ENCODE measurements at regions not wholly inside any gene's neighbourhood (a gene's known extent, or its start where the extent isn't known, plus 50 kb on each side); places are given as distances from the start of the nearest gene placed in this dataset.

- TF ChIP-seq POLR2A (IDR thresholded peaks at IDR 0.05; ENCODE audit: low read depth) = no peak
- no peak for TF ChIP-seq POLR2AphosphoS5 (IDR thresholded peaks at IDR 0.05)
- TF ChIP-seq, protein P1, sequence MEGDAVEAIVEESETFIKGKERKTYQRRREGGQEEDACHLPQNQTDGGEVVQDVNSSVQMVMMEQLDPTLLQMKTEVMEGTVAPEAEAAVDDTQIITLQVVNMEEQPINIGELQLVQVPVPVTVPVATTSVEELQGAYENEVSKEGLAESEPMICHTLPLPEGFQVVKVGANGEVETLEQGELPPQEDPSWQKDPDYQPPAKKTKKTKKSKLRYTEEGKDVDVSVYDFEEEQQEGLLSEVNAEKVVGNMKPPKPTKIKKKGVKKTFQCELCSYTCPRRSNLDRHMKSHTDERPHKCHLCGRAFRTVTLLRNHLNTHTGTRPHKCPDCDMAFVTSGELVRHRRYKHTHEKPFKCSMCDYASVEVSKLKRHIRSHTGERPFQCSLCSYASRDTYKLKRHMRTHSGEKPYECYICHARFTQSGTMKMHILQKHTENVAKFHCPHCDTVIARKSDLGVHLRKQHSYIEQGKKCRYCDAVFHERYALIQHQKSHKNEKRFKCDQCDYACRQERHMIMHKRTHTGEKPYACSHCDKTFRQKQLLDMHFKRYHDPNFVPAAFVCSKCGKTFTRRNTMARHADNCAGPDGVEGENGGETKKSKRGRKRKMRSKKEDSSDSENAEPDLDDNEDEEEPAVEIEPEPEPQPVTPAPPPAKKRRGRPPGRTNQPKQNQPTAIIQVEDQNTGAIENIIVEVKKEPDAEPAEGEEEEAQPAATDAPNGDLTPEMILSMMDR (IDR thresholded peaks at IDR 0.05) = no peak
- TF ChIP-seq EP300 (IDR thresholded peaks at IDR 0.05) = no peak
These were observed 376.6 kb upstream of the COBL start for GRCh38 chr7:51693258-51693657.

DNA sequence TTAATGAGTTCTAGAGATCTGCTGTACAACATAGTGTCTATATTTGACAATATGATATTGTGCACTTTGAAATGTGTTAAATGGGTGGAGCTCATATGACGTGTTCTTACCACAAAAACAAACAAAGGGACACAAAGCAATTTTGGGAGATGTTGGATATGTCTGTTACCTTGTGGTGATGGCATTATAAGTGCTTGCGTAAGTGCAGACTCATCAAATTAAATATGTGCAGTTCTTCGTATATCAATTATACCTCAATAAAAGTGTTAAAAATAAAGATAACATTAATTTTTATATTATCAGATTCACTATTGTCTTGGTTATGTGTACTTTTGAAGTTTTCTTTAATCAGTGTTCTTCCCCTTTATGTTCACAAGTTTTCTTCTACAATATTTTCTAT, 372.9 kb upstream of the COBL start:
- WGBS = 86% methylated on average over 3 of the region's 3 CpGs
- no peaks in the 10 kb centered on the region for H3K9me3 ChIP-seq
- DNase-seq (ENCODE audit: extremely low spot score) = no peak
- intact Hi-C loops (cut with DNase I) = no loop called here
- H3K27me3 ChIP-seq = no peaks in the 10 kb centered on the region
- no peaks in the 10 kb centered on the region for H3K4me1 ChIP-seq
- no peak overlapping the region for H3K27ac ChIP-seq (replicated peaks in 1 of 4)
- H3K36me3 ChIP-seq = no peaks in the 10 kb centered on the region
- H3K4me3 ChIP-seq = no peak overlapping the region
- TF ChIP-seq EP300 (IDR thresholded peaks at IDR 0.05) = no peak

More at GRCh38 chr7:51693258-51693657, 376.6 kb upstream of the COBL start:
- no peaks in the 10 kb centered on the region for H3K36me3 ChIP-seq
- H3K9me3 ChIP-seq = no peaks in the 10 kb centered on the region
- H3K4me1 ChIP-seq = no peaks in the 10 kb centered on the region
- DNase-seq (ENCODE audit: extremely low spot score) = no peak
- 83% methylated on average over 5 of the region's 5 CpGs for WGBS
- intact Hi-C loops (cut with DNase I) = no loop called here
- H3K27ac ChIP-seq (replicated peaks in 1 of 4) = no peak overlapping the region
- H3K4me3 ChIP-seq = no peak overlapping the region
- no peaks in the 10 kb centered on the region for H3K27me3 ChIP-seq

DNA sequence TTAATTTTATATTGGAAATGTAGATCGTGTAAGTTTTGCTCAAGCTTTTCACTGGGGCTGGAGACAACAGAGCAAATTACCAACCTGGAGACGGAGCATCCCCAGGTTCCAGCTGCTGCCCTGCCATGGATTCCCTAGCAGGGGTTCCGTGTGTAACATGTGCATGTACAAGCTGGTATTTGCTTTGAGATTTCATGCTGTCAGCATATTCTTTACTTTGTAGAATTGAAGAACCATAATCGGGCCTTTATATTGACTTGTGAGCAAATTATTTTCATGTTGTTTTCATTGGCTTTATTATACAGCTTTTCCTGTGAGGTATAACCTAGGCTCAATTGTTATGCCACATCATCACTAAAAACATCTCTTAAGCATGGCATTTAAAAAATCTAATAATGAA, 369.2 kb upstream of the COBL start:
- TF ChIP-seq EP300 (IDR thresholded peaks at IDR 0.05) (no peak), POLR2A (IDR thresholded peaks at IDR 0.05; ENCODE audit: low read depth) (no peak), POLR2AphosphoS5 (IDR thresholded peaks at IDR 0.05) (no peak)
- TF ChIP-seq, protein P1 (IDR thresholded peaks at IDR 0.05) = no peak
- intact Hi-C loops (cut with DNase I) = no loop called here
- Histone ChIP-seq H3K27me3 (no peaks in the 10 kb centered on the region), H3K9me3 (no peaks in the 10 kb centered on the region), H3K36me3 (no peaks in the 10 kb centered on the region), H3K4me3 (no peak overlapping the region), H3K4me1 (no peaks in the 10 kb centered on the region), H3K27ac (replicated peaks in 1 of 4) (no peak overlapping the region)
- WGBS = 91% methylated on average over 4 of the region's 4 CpGs
- no peak for DNase-seq (ENCODE audit: extremely low spot score)

GRCh38 chr7:51680594-51681399, 364.2 kb upstream of the COBL start:
- no peaks in the 10 kb centered on the region for H3K36me3 ChIP-seq
- no peaks in the 10 kb centered on the region for H3K4me1 ChIP-seq
- no peak overlapping the region for H3K4me3 ChIP-seq
- H3K9me3 ChIP-seq = no peaks in the 10 kb centered on the region
- DNase-seq (ENCODE audit: extremely low spot score) = no peak
- WGBS = 56% methylated on average over 7 of the region's 13 CpGs
- intact Hi-C loops (cut with DNase I) = no loop called here
- no peak overlapping the region for H3K27ac ChIP-seq (replicated peaks in 1 of 4)
- no peaks in the 10 kb centered on the region for H3K27me3 ChIP-seq
- TF ChIP-seq, protein P1 (IDR thresholded peaks at IDR 0.05) = no peak
- TF ChIP-seq POLR2AphosphoS5 (IDR thresholded peaks at IDR 0.05) = no peak
- no peak for TF ChIP-seq POLR2A (IDR thresholded peaks at IDR 0.05; ENCODE audit: low read depth)
- no peak for TF ChIP-seq EP300 (IDR thresholded peaks at IDR 0.05)

GRCh38 chr7:51679358-51679757, 362.7 kb upstream of the COBL start:
- 74% methylated on average over 9 of the region's 9 CpGs for WGBS
- TF ChIP-seq EP300 (IDR thresholded peaks at IDR 0.05) (no peak), POLR2A (IDR thresholded peaks at IDR 0.05; ENCODE audit: low read depth) (no peak), POLR2AphosphoS5 (IDR thresholded peaks at IDR 0.05) (no peak)
- TF ChIP-seq, protein P1 (IDR thresholded peaks at IDR 0.05) = no peak
- H3K4me1 ChIP-seq = no peaks in the 10 kb centered on the region
- H3K27ac ChIP-seq (replicated peaks in 1 of 4) = no peak overlapping the region
- H3K27me3 ChIP-seq = no peaks in the 10 kb centered on the region
- H3K9me3 ChIP-seq = no peaks in the 10 kb centered on the region
- H3K4me3 ChIP-seq = no peak overlapping the region
- peak; percentile 87 for DNase-seq (ENCODE audit: extremely low spot score)
- intact Hi-C loops (cut with DNase I) = no loop called here
- no peaks in the 10 kb centered on the region for H3K36me3 ChIP-seq
